ENCODE measurements at regions not wholly inside any gene's neighbourhood (a gene's known extent, or its start where the extent isn't known, plus 50 kb on each side); places are given as distances from the start of the nearest gene placed in this dataset.

- H3K79me2 ChIP-seq (ENCODE audit: insufficient read depth, low read length) = no peaks in the 10 kb centered on the region
- H3F3A ChIP-seq (ENCODE audit: insufficient read depth, low read length) = no peaks in the 10 kb centered on the region
- no peaks in the 10 kb centered on the region for H3K9me2 ChIP-seq (ENCODE audit: low read depth, low read length)
- no peak overlapping the region for H3K27ac ChIP-seq (ENCODE audit: low read depth, low read length, poor library complexity, severe bottlenecking)
- no peak overlapping the region for H3K9ac ChIP-seq (ENCODE audit: low read length)
- no peak overlapping the region for H3K4me2 ChIP-seq (ENCODE audit: low read length)
- no peaks in the 10 kb centered on the region for H3K4me1 ChIP-seq (ENCODE audit: insufficient read depth, low read length, severe bottlenecking)
- H3K36me3 ChIP-seq (ENCODE audit: insufficient read depth, low read length) = no peaks in the 10 kb centered on the region
- TF ChIP-seq, protein P1, sequence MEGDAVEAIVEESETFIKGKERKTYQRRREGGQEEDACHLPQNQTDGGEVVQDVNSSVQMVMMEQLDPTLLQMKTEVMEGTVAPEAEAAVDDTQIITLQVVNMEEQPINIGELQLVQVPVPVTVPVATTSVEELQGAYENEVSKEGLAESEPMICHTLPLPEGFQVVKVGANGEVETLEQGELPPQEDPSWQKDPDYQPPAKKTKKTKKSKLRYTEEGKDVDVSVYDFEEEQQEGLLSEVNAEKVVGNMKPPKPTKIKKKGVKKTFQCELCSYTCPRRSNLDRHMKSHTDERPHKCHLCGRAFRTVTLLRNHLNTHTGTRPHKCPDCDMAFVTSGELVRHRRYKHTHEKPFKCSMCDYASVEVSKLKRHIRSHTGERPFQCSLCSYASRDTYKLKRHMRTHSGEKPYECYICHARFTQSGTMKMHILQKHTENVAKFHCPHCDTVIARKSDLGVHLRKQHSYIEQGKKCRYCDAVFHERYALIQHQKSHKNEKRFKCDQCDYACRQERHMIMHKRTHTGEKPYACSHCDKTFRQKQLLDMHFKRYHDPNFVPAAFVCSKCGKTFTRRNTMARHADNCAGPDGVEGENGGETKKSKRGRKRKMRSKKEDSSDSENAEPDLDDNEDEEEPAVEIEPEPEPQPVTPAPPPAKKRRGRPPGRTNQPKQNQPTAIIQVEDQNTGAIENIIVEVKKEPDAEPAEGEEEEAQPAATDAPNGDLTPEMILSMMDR (IDR thresholded peaks at IDR 0.05; ENCODE audit: low read length) = no peak
- TF ChIP-seq EZH2 (IDR thresholded peaks at IDR 0.05; ENCODE audit: borderline replicate concordance, low read length) = no peak
- H4K20me1 ChIP-seq (ENCODE audit: insufficient read depth, low read length) = no peaks in the 10 kb centered on the region
- H3K4me3 ChIP-seq (ENCODE audit: low read depth, low read length, poor library complexity, severe bottlenecking) = no peak overlapping the region
- no peaks in the 10 kb centered on the region for H3K27me3 ChIP-seq (ENCODE audit: insufficient read depth, low read length)
- no peaks in the 10 kb centered on the region for H3K9me3 ChIP-seq (ENCODE audit: low read length)
- no peak overlapping the region for H2AFZ ChIP-seq (ENCODE audit: low read length)
Measured at GRCh38 chr3:67856718-67857117, 202.3 kb upstream of the SUCLG2 start.

DNA sequence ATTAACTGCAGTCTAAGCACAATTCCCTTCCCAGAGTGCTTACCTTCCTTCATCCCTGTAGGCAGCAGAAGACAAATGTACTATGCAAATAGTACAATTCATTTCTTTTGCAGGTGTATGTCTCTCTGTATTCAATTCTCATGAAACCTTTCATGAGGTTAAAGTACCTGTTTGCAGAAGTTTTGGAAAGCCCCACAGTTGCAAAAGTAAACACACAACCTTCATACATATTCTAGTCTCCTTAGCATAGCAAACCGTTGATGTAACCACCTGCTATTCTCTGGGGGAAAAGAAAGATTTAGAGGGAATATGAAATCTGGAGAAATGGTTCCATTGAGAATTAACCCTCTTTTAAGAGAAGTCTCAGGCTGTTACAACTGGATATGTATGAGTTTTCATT, 200.3 kb upstream of the SUCLG2 start:
- Histone ChIP-seq H3K79me2 (ENCODE audit: insufficient read depth, low read length) (no peaks in the 10 kb centered on the region), H3K9me2 (ENCODE audit: low read depth, low read length) (no peaks in the 10 kb centered on the region), H3K4me1 (ENCODE audit: insufficient read depth, low read length, severe bottlenecking) (no peaks in the 10 kb centered on the region), H3K9ac (ENCODE audit: low read length) (no peak overlapping the region), H3K36me3 (ENCODE audit: insufficient read depth, low read length) (no peaks in the 10 kb centered on the region), H3K27ac (ENCODE audit: low read depth, low read length, poor library complexity, severe bottlenecking) (no peak overlapping the region), H2AFZ (ENCODE audit: low read length) (no peak overlapping the region), H3K27me3 (ENCODE audit: insufficient read depth, low read length) (no peaks in the 10 kb centered on the region), H3K9me3 (ENCODE audit: low read length) (no peaks in the 10 kb centered on the region), H3K4me2 (ENCODE audit: low read length) (no peak overlapping the region), H4K20me1 (ENCODE audit: insufficient read depth, low read length) (no peaks in the 10 kb centered on the region), H3K4me3 (ENCODE audit: low read depth, low read length, poor library complexity, severe bottlenecking) (no peak overlapping the region), H3F3A (ENCODE audit: insufficient read depth, low read length) (no peaks in the 10 kb centered on the region)
- TF ChIP-seq EZH2 (IDR thresholded peaks at IDR 0.05; ENCODE audit: borderline replicate concordance, low read length) = no peak
- TF ChIP-seq, protein P1 (IDR thresholded peaks at IDR 0.05; ENCODE audit: low read length) = no peak

GRCh38 chr3:67853520-67853919, 199.1 kb upstream of the SUCLG2 start:
- Histone ChIP-seq H4K20me1 (ENCODE audit: insufficient read depth, low read length) (no peaks in the 10 kb centered on the region), H3K9me3 (ENCODE audit: low read length) (no peaks in the 10 kb centered on the region), H3K36me3 (ENCODE audit: insufficient read depth, low read length) (no peaks in the 10 kb centered on the region), H3F3A (ENCODE audit: insufficient read depth, low read length) (no peaks in the 10 kb centered on the region), H3K4me1 (ENCODE audit: insufficient read depth, low read length, severe bottlenecking) (no peaks in the 10 kb centered on the region), H3K4me2 (ENCODE audit: low read length) (no peak overlapping the region), H2AFZ (ENCODE audit: low read length) (no peak overlapping the region), H3K4me3 (ENCODE audit: low read depth, low read length, poor library complexity, severe bottlenecking) (no peak overlapping the region), H3K9ac (ENCODE audit: low read length) (no peak overlapping the region), H3K27ac (ENCODE audit: low read depth, low read length, poor library complexity, severe bottlenecking) (no peak overlapping the region), H3K27me3 (ENCODE audit: insufficient read depth, low read length) (no peaks in the 10 kb centered on the region), H3K79me2 (ENCODE audit: insufficient read depth, low read length) (no peaks in the 10 kb centered on the region), H3K9me2 (ENCODE audit: low read depth, low read length) (no peaks in the 10 kb centered on the region)
- TF ChIP-seq, protein P1 (IDR thresholded peaks at IDR 0.05; ENCODE audit: low read length) = no peak
- no peak for TF ChIP-seq EZH2 (IDR thresholded peaks at IDR 0.05; ENCODE audit: borderline replicate concordance, low read length)

Data from OCI-LY1 (cell line).